Prostate gland (tissue), 2 donors: ENCODE measurements at regions not wholly inside any gene's neighbourhood (a gene's known extent, or its start where the extent isn't known, plus 50 kb on each side); places are given as distances from the start of the nearest gene placed in this dataset.

Source experiments
- DNase-seq: peaks from one replicate; pipeline ENCODE4 v3.0.0-alpha.2; 2019; ENCODE audit warnings: low spot score
- H3K27ac ChIP-seq, 2 donors: fragments of 200-600 bp; sonication (generic); 2 replicates each; pipeline ENCODE4 v1.5.1; 2017 to 2019
- H3K27me3 ChIP-seq: fragments of 200-600 bp; sonication (generic); replicated peaks from 2 replicates; pipeline ENCODE4 v1.5.1; 2019; ENCODE audit not compliant: insufficient read depth
- H3K36me3 ChIP-seq, 2 donors: fragments of 200-600 bp; sonication (generic); 1 replicate in 1 of 2; 2 replicates in 1 of 2; pipeline versions ENCODE4 v1.5.1 to v1.8.1; 2017 to 2019
- H3K4me1 ChIP-seq: fragments of 200-600 bp; sonication (generic); replicated peaks from 2 replicates; pipeline ENCODE4 v1.5.1; 2019
- H3K4me3 ChIP-seq, 2 donors: fragments of 200-600 bp; sonication (generic); 2 replicates each; pipeline ENCODE4 v1.5.1; 2017 to 2019
- H3K9me3 ChIP-seq: fragments of 200-600 bp; sonication (generic); 2 replicates; pipeline ENCODE4 v1.5.1; 2017
- CTCF ChIP-seq, 4 experiments: fragments of 200-600 bp in 2 of 4; fragments of 450-650 bp in 2 of 4; sonication (generic) in 2 of 4; IDR thresholded peaks; 1 replicate in 3 of 4; 2 replicates in 1 of 4; pipeline ENCODE4 v1.5.1; 2016 to 2019; ENCODE audit warnings: antibody characterized with exemption in 4 of 4, mild to moderate bottlenecking in 2 of 4, moderate library complexity in 2 of 4
- POLR2A ChIP-seq: fragments of 450-650 bp; IDR thresholded peaks from one replicate; pipeline ENCODE4 v1.6.1; 2016; ENCODE audit warnings: antibody characterized with exemption, mild to moderate bottlenecking
- POLR2AphosphoS5 ChIP-seq: sonication (generic); formaldehyde crosslinking; IDR thresholded peaks from one replicate; pipeline ENCODE4 v1.6.1; 2017; ENCODE audit warnings: antibody characterized with exemption
- WGBS: methylation state at CpG from one replicate; pipeline ENCODE4 v1.1.5; 2018; 5-methylcytosine and 5-hydroxymethylcytosine counted together
- intact Hi-C: fragments of 100-400 bp; cut with DNase I; formaldehyde crosslinking; loops from one replicate; pipeline ENCODE4 v1.14.2; 2022

- Histone ChIP-seq H3K36me3 (no peaks in the 10 kb centered on the region), H3K27me3 (no peaks in the 10 kb centered on the region), H3K9me3 (no peaks in the 10 kb centered on the region), H3K4me1 (no peaks in the 10 kb centered on the region), H3K4me3 (no peak overlapping the region), H3K27ac (no peak overlapping the region)
- no peak for DNase-seq
- TF ChIP-seq CTCF (IDR thresholded peaks at IDR 0.05): no peak
- no peak for TF ChIP-seq POLR2A
- no peak for TF ChIP-seq POLR2AphosphoS5
- intact Hi-C loops: no loop called here
These were observed 414.5 kb upstream of the MCTP2 start for GRCh38 chr15:93816815-93817214.

- intact Hi-C loops: no loop called here
- WGBS: 82% methylated on average over 5 of the region's 5 CpGs
These were observed 420.1 kb upstream of the MCTP2 start for GRCh38 chr15:93811305-93811704.

GRCh38 chr15:93809516-93809915, 421.8 kb upstream of the MCTP2 start:
- no peaks in the 10 kb centered on the region for H3K4me1 ChIP-seq
- TF ChIP-seq POLR2AphosphoS5 (no peak), POLR2A (no peak), CTCF (IDR thresholded peaks at IDR 0.05) (no peak)
- no peak overlapping the region for H3K4me3 ChIP-seq
- WGBS: 89% methylated on average over 3 of the region's 3 CpGs
- H3K36me3 ChIP-seq: no peaks in the 10 kb centered on the region
- intact Hi-C loops: no loop called here
- no peak for DNase-seq
- H3K27ac ChIP-seq: no peak overlapping the region
- no peaks in the 10 kb centered on the region for H3K27me3 ChIP-seq
- no peaks in the 10 kb centered on the region for H3K9me3 ChIP-seq

More at GRCh38 chr15:93811305-93811704, 420.1 kb upstream of the MCTP2 start:
- no peak for DNase-seq
- no peaks in the 10 kb centered on the region for H3K4me1 ChIP-seq
- TF ChIP-seq POLR2AphosphoS5 (no peak), CTCF (IDR thresholded peaks at IDR 0.05) (no peak)
- no peaks in the 10 kb centered on the region for H3K9me3 ChIP-seq
- H3K27ac ChIP-seq: no peak overlapping the region
- H3K27me3 ChIP-seq: no peaks in the 10 kb centered on the region
- no peaks in the 10 kb centered on the region for H3K36me3 ChIP-seq
- no peak overlapping the region for H3K4me3 ChIP-seq

- 61% methylated on average over 31 of the region's 31 CpGs for WGBS
- TF ChIP-seq POLR2AphosphoS5 (no peak), POLR2A (no peak), CTCF (IDR thresholded peaks at IDR 0.05) (no peak)
- H3K4me1 ChIP-seq: no peaks in the 10 kb centered on the region
- H3K36me3 ChIP-seq: no peaks in the 10 kb centered on the region
- H3K27me3 ChIP-seq: no peaks in the 10 kb centered on the region
- intact Hi-C loops: no loop called here
- no peaks in the 10 kb centered on the region for H3K9me3 ChIP-seq
- peak; percentile 7 for DNase-seq
- H3K27ac ChIP-seq: peak overlapping the region in 1 of 2 donors; percentile 2
- H3K4me3 ChIP-seq: no peak overlapping the region
These were observed 427.8 kb upstream of the MCTP2 start for GRCh38 chr15:93803421-93804152.

- intact Hi-C loops: no loop called here
These were observed 430.2 kb upstream of the MCTP2 start for GRCh38 chr15:93801206-93801605.

More at GRCh38 chr15:93801206-93801605, 430.2 kb upstream of the MCTP2 start:
- no peak for DNase-seq
- TF ChIP-seq POLR2AphosphoS5 (no peak), CTCF (IDR thresholded peaks at IDR 0.05) (no peak), POLR2A (no peak)
- no peaks in the 10 kb centered on the region for H3K4me1 ChIP-seq
- no peak overlapping the region for H3K27ac ChIP-seq
- H3K9me3 ChIP-seq: no peaks in the 10 kb centered on the region
- no peaks in the 10 kb centered on the region for H3K27me3 ChIP-seq
- H3K36me3 ChIP-seq: no peaks in the 10 kb centered on the region
- H3K4me3 ChIP-seq: no peak overlapping the region
